Hindlimb muscle (tissue), 1 donor: ENCODE measurements at regions not wholly inside any gene's neighbourhood (a gene's known extent, or its start where the extent isn't known, plus 50 kb on each side); places are given as distances from the start of the nearest gene placed in this dataset.
"Not testable (repeated sequence)": the region's sequence is repeated elsewhere in the genome, so short reads cannot be mapped to it uniquely, and the experiment has no call there.

Experiments
- DNase-seq: peaks from one replicate; pipeline ENCODE4 v3.0.0-alpha.2; 2013

GRCh38 chr5:179455320-179455719 is 95.0 kb upstream of the RUFY1 start:
- no peak for DNase-seq

DNA sequence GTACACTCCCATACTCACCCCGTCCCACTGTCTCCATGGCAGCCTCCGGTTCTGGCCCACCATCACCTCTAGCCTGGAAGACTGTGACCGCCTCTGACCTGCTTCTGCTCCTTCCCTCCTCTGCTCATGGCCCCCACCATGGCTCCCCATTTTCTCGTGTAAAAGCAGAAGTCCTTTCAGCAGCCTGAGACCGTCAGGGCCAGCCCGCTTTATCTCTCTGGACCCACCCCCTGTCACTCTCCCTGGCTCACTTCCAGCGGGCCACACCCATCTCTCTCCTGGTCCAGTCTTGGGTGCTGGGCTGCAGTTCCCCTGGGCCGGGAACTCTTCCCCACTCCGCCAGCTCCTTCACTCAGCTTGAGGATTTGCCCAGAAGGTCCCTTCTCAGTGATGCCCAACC is 96.0 kb upstream of the RUFY1 start:
- no peak for DNase-seq

DNA sequence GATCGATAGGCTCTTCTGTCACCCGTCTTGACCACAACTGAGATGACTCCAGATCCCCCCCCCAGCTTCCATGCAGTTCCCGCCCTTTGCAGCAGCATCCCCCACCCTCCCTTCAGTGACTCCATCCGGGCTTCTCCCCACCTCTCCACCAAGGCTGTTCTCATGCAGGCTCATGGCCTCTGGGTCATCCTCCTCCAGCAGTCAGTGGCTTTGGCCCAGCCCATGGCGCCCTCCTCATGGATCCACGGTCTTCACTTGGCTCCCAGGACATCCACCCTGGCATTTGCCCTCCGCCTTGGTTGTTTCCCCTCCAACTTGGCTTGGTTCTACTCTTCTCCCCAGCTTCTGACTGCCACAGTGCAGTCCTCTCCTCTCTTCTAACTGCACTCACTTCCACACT is 96.7 kb upstream of the RUFY1 start:
- DNase-seq, result no peak

- DNase-seq, result no peak
These were observed 97.8 kb upstream of the RUFY1 start for GRCh38 chr5:179452356-179453230.

DNA sequence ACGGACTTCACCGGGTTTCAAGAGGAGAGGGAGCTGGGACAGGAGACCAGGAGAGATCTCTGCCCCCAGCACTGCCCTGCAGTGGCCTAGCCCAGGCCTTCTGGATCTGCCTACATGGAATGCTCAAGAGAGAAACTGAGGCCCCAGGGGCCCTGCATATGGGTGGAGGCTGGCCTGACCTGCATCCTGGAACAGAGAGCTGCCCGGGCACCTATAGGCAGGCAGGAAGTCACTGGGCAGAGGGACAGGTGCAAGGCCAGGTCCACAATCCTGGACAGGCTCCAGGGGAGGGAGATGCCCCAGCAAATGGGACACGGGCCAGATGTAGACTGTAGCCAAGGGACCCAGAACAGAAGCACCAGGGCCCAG is 98.5 kb upstream of the RUFY1 start:
- DNase-seq, result no peak

DNA sequence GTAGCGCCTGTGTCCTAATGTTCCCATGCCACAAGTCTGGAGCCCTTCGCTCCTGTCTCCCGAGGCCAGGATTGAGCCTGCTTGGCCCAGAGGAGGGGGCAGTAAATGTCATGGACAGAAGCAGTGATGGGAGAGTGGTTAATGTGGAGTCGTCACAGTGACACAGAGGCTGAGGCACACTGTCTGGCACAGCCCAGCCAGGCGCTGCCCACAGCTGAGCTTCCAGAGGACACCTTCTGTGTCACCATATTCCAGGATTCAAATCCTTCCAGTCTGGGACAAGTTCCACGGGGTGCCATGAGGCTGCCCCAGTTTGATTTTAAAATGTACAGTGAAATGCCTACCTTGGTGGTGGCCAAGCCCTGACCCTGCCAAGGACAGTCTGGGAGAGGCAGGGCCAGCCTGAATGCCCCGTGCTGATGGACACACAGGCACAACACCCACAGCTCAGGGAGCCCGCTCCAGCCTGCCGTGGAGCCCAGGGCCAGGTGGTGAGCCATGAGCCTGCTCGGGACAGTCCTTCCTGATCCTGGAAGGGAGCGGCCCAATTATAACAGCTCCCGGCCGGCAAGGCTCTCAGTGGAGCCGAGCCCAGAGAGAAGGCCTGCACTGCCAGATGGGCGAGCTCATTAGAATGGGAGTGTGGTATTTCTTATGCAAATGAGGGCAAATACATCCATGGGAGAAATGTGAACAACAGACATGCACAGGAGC is 99.1 kb upstream of the RUFY1 start:
- no peak for DNase-seq

DNA sequence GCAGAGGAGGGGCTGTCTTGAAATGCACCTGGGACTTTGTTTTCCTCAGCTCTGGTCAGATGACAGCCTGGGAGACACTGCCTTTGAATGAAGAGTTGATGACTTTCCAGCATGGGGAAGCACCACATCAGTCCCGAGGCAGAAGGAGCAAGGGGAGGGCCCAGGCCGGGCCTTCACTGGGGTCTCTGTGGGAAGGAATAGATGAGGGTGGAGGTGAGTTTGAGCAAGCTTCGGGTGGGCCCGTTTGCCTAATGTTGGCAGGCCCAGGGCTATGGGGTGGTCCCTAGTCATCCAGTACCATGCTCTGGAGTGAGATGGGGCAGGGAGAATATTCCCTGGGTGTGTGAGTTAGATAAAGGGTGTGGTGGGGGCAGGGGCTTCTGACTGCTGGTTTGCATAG is 100.4 kb upstream of the RUFY1 start:
- DNase-seq, result not testable (repeated sequence)

DNA sequence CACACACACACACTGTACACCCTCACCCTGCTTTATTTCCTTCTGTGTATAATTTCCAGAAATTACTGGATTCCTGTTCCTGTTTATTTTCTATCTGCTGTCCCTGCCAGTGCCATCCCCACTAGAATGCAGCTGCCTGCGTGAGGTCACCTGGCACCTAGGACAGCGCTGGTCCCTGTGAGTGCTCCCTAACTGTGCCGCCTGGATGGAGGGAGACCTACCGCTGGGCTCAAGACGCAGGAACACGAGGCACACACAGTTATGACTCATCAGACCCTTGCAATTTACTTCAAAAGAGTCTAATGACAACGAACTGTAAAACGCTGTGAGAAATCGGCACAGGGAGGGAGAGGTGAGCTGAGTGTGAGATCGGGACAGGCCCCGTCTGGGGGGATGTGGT is 102.1 kb upstream of the RUFY1 start:
- not testable (repeated sequence) for DNase-seq

DNA sequence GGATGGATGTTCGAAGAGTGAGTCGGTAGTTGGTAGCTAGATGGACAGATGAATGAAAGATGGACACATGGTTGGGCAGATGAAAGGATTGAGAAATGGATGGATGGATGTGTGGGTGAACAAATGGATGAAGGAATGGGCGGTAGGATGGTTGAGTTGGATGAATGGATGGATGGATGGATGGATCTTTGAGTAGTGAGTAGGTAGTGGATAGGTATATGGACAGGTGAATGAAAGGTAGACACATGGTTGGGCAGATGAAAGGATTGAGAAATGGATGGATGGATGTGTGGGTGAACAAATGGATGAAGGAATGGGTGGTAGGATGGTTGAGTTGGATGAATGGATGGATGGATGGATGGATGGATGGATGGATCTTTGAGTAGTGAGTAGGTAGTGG is 97.0 kb upstream of the ADAMTS2 start:
- DNase-seq, result not testable (repeated sequence)

- no peak for DNase-seq
These were observed 94.1 kb upstream of the ADAMTS2 start for GRCh38 chr5:179439181-179439985.

DNA sequence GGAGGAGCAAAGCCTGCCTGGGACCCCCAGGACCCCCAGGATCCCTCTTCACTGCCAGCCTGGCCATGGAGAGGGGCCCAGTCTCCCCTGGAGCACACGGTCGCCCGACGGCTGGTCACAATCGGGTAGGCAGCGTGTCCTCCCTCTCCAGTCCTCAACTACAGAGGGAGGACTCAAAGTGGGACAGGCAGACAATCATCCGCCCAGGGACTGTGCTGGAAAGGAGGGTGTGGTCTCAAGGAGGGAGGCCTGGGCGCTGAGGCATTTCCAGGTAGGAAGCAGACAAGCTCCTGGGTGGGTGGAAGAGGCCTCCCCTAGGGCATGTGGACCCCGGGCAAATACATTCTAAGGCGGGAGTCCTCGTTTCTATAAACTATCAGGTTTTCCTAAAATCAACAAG is 93.2 kb upstream of the ADAMTS2 start:
- DNase-seq, result no peak

- no peak for DNase-seq
These were observed 92.8 kb upstream of the ADAMTS2 start for GRCh38 chr5:179438011-179438441.

DNA sequence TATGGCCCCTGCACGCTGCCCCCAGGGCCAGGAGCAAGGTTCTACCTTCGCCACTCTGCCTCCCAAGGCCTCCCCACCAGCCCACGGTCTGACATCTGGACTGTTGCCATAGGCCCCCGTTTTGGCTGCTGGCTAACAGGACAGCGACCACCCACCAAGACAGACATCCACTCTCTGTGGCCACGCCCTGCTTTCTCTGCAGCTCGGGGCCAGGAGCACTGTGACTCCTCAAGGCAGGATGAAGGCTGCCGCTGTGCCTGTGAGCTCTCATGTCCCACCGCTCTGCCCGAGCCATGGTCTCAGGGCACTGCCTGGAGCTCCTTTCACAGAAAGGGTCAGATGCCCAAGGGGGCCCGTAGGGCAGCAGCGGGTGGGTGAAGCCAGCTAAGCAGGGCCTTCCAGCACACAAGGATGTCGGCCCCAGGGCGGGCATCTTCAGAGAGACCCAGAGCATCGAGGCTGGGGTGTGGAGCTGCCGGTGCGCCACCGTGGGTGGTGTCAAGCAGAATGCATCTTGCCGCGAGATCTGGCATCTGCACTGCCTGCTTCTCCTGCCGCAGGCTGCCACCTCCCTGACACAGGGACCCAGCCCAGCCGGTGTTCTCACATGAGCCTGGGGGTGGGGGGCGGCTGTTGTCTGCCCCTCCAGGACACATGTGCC is 92.2 kb upstream of the ADAMTS2 start:
- DNase-seq, result no peak

DNA sequence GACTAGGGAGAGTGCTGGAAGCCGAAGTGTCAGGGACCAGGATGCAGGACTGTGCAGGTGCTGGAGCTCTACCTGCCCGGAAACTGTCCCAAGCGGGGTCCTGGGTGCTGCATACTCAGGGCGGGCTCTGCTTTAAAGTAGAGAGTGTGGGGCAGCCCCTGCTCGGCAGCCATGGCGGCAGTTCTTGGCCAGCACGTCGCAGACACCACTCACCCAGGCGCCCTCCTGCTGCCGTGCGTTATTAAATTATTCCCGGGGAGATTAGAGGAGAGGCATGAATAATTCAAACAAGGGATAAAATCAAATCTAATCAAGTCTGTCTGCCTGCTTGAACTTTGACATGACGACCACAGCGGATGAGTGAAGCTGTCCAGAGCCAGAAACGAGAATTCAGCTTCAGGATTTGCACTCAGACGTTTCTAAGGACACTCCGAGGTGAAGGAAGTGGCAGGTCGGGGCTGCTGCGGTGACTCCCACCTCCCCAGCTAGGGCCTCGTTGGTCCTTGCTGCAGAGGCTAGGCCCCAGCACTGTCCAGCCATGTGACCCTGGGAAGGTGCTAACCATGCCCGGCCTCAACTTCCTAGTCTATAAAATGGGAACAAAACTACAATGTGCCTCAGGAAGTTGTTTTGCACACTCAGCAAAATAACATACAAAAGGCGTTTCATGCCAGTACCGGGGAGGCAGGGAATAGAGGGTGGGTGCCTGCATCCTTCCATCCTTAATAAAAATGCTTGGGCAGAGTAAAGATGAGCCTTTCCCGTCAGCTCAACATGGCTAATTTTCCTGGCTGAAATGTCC is 91.3 kb upstream of the ADAMTS2 start:
- no peak for DNase-seq

- no peak for DNase-seq
These were observed 90.6 kb upstream of the ADAMTS2 start for GRCh38 chr5:179435731-179436315.

DNA sequence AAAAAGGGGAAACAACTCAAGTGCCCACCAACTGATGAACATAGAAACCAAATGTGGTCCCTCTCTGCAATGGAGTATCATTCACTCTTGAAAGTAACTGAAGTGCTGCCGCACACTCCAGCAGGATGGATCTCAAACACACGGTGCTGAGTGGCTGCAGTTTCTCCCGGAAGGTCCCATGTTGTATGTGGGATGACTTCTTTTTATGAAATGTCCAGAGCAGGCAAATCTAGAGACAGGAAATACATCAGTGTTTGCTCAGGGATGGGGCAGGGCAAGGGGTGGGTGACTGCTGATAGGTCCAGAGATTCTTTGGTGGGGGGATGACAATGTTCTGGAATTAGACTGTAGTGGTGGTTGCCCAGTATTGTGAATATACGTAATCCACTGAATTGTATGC is 89.9 kb upstream of the ADAMTS2 start:
- DNase-seq, result no peak

DNA sequence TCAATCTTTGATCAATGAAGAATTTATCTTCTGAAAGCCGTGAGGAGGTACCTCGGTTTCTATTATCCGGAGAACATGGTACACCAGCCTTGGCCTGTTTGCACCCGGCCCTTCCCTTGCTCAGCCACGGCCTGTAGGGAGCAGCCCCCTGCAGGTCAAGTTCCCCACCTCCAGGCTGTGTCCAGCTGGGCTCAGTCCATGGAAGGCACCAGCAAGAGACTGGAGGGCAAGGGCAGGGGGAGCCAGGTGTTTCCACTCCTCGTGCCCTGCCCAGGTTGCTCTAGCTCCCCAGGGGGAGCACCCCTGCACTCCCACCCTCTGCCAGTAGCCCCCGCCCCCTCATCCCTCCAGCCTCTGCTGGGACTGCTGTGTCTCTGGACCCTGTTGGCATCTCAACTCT is 87.3 kb upstream of the ADAMTS2 start:
- no peak for DNase-seq

- DNase-seq, result no peak
These were observed 86.1 kb upstream of the ADAMTS2 start for GRCh38 chr5:179431221-179431824.

- no peak for DNase-seq
These were observed 85.2 kb upstream of the ADAMTS2 start for GRCh38 chr5:179430193-179431175.

DNA sequence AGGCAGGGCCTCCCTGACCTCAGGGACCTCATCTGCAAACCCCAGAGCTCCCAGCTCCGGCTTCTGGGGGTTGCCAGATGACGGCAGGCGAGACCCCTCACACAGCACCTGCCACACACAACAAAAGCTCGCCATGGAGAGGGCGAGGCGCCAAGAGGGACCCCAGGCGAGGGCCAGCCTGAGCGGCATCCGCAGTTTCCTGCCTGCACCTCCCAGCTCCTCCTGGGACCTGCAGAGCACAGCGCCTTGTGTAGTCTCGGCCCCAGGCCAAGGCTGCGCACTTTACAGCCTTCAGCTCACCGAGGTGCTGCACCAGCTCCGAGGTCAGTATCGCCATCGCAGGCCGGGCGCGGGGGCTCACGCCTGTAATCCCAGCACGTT is 82.4 kb upstream of the ADAMTS2 start:
- no peak for DNase-seq
